GM12878 (cell line): ENCODE measurements at regions not wholly inside any gene's neighbourhood (a gene's known extent, or its start where the extent isn't known, plus 50 kb on each side); places are given as distances from the start of the nearest gene placed in this dataset.

Source experiments
- BCLAF1 ChIP-seq: fragments of 450-650 bp; IDR thresholded peaks from 2 replicates; pipeline ENCODE4 v1.6.1; 2017; ENCODE audit warnings: antibody characterized with exemption, mild to moderate bottlenecking, moderate library complexity
- E2F8 ChIP-seq: fragments of 450-650 bp; IDR thresholded peaks from 2 replicates; pipeline ENCODE4 v1.6.1; 2018; ENCODE audit warnings: mild to moderate bottlenecking, low read depth, moderate library complexity; ENCODE audit not compliant: partially characterized antibody
- MEF2B ChIP-seq: fragments of 450-650 bp; IDR thresholded peaks from 2 replicates; pipeline ENCODE4 v1.6.1; 2018; ENCODE audit warnings: mild to moderate bottlenecking, moderate library complexity; ENCODE audit not compliant: partially characterized antibody, poor library complexity, severe bottlenecking
- NBN ChIP-seq: fragments of 450-650 bp; IDR thresholded peaks from 2 replicates; pipeline ENCODE4 v1.6.1; 2016
- NFIC ChIP-seq: IDR thresholded peaks from 2 replicates; pipeline ENCODE4 v1.6.1; 2012; ENCODE audit warnings: low read depth, mild to moderate bottlenecking, inconsistent platforms, low read length, moderate library complexity
- SKIL ChIP-seq: fragments of 450-650 bp; IDR thresholded peaks from 2 replicates; pipeline ENCODE4 v1.6.1; 2017; ENCODE audit warnings: mild to moderate bottlenecking, low read depth, inconsistent platforms; ENCODE audit not compliant: poor library complexity, severe bottlenecking
- SRF ChIP-seq, 2 experiments: IDR thresholded peaks; 2 replicates each; pipeline ENCODE4 v1.6.1; 2011; ENCODE audit warnings: low read depth in 2 of 2, low read length in 2 of 2, mild to moderate bottlenecking in 1 of 2, moderate library complexity in 1 of 2
- STAT3 ChIP-seq: IDR thresholded peaks from 2 replicates; pipeline ENCODE4 v1.6.1; 2011; ENCODE audit warnings: low read depth, low read length, improper control_type of control experiment
- SUZ12 ChIP-seq: fragments of 200-600 bp; sonication (generic); IDR thresholded peaks from one replicate; pipeline ENCODE4 v1.6.1; 2018; ENCODE audit warnings: antibody characterized with exemption, mild to moderate bottlenecking; ENCODE audit not compliant: unreplicated experiment
- YY1 ChIP-seq: IDR thresholded peaks from 2 replicates; pipeline ENCODE4 v1.6.1; 2011; ENCODE audit warnings: low read depth, mild to moderate bottlenecking, low read length
- ZBTB11 ChIP-seq: fragments of 450-650 bp; formaldehyde crosslinking; IDR thresholded peaks from 2 replicates; pipeline ENCODE4 v1.5.0; 2022; ENCODE audit warnings: mild to moderate bottlenecking, missing genetic modification characterization
- ZBTB33 ChIP-seq: fragments of 450-650 bp; IDR thresholded peaks from 2 replicates; pipeline ENCODE4 v1.6.1; 2017; ENCODE audit warnings: mild to moderate bottlenecking
- ZNF217 ChIP-seq: fragments of 450-650 bp; IDR thresholded peaks from 2 replicates; pipeline ENCODE4 v1.6.1; 2017; ENCODE audit warnings: antibody characterized with exemption, mild to moderate bottlenecking

- TF ChIP-seq SRF (IDR thresholded peaks at IDR 0.05; ENCODE audit: low read depth in 2 of 2, low read length in 2 of 2) (no peak), BCLAF1 (no peak), STAT3 (no peak), MEF2B (peak; percentile 47), SKIL (no peak), ZBTB11 (CRISPR knock-in tag) (no peak), NFIC (no peak), E2F8 (no peak), NBN (0 out of 2 replicates have a peak, but pooled peaks have one; percentile 26), YY1 (peak; percentile 68), ZBTB33 (no peak), SUZ12 (no peak), ZNF217 (no peak)
Measured at GRCh38 chr14:106850913-106851825, 1324.8 kb downstream of the TMEM121 start (continued).
